Fibroblast of skin of left biceps (primary cell): ENCODE measurements at regions not wholly inside any gene's neighbourhood (a gene's known extent, or its start where the extent isn't known, plus 50 kb on each side); places are given as distances from the start of the nearest gene placed in this dataset.

Experiments used
- DNase-seq, 2 experiments: peaks; one replicate each; pipeline ENCODE4 v3.0.0-alpha.2; 2013; ENCODE audit warnings: low read depth in 2 of 2

DNA sequence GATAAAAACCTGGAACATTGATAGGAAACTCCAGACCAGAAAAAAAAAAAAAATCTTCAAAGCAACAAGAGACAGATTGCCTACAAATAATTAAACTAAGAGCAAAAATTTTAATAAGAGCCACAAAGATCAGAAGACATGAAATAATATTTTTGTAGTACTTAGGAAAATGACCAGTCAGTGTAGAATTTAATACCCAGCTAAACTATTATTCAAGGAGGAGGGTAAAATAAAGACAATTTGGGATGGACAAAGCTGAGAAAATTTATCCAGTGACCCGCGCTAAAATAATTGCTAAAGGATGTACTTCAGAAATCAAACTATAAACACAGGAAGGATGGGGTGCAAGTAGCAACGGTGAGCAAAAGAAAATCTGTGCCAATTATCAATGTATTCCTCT lies 133.2 kb downstream of the AQP9 start:
- DNase-seq, result no peak

GRCh38 chr15:58273104-58273503 lies 134.9 kb downstream of the AQP9 start:
- DNase-seq, result no peak

DNA sequence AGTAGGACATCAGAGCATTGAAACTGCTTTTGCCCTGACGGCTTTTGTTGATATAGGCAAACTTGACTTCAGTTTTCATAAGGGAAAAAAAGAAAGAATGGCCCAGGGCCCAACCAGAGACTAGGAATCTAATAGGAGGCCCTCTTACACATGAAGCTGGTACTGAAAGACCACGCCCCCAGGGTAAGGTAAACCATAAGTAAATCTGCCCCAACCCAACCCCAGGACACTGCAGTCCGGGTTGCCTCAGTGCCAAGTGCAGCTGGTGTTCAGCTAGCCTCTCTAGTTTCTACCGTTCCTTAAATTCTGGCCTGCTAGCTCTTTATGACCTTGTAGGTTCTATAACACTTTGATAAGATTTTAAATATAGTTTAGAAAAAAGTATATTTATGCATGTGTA lies 136.7 kb downstream of the AQP9 start:
- DNase-seq, result no peak

- DNase-seq, result no peak
Measured at GRCh38 chr15:58275785-58276184, 137.6 kb downstream of the AQP9 start.

DNA sequence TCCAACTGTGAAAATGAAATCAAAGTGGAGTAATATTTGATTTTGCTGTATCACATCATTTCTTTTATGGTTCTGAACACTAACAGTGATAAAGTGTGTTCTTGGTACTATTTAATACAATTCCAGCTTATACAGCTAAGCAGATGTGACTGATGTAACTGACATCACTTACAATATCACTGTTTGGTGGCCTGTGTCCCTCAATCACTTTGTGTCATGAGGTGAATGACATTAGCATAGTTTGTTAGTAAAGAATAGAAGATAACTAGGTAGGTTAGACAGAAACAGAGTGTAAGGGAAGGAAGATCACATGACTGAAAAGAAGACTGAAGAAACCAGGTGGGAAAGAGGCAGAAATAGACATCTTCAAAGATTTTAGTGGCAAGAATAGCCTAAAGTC lies 138.7 kb downstream of the AQP9 start:
- DNase-seq, result no peak

DNA sequence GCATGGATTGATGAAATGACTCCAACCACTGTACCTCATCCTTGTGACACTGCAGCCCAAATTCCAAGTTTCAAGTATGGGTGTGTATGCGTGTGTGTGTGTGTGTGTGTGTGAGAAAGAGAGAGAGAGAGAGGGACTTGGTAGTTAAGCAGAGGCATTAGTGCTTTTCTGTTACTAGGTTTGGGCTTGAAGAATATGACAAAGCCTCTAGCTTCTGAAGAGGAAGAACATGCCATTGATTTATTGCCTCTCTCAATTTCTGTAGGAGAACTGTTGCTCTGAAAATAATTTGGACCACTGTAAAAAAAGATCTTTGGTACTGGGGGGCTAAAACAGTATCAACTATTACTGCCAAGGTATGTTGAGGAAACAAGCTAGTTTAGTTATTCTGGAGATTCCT lies 139.2 kb downstream of the AQP9 start:
- DNase-seq, result no peak

DNA sequence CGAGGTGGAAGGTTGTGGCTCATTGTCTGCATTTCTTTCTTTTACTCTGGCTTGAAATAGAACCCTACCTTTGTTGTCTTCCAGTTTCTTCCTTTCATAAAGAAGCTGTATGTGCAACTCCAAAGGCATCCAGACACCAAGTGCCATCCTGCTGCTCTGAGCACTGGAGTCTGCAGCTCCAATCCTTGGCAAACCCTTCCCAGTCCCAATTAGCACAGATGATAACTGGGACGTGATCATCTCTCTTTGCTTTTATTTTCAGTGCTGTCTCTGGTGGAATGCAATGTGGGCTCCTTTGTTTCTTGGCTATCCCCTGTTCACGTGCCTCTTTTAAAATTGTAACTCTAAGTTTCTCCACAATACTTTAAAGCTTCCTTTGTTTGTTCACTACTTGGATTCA lies 140.9 kb downstream of the AQP9 start:
- no peak for DNase-seq

GRCh38 chr15:58279654-58280053 lies 141.5 kb downstream of the AQP9 start:
- DNase-seq, result no peak

DNA sequence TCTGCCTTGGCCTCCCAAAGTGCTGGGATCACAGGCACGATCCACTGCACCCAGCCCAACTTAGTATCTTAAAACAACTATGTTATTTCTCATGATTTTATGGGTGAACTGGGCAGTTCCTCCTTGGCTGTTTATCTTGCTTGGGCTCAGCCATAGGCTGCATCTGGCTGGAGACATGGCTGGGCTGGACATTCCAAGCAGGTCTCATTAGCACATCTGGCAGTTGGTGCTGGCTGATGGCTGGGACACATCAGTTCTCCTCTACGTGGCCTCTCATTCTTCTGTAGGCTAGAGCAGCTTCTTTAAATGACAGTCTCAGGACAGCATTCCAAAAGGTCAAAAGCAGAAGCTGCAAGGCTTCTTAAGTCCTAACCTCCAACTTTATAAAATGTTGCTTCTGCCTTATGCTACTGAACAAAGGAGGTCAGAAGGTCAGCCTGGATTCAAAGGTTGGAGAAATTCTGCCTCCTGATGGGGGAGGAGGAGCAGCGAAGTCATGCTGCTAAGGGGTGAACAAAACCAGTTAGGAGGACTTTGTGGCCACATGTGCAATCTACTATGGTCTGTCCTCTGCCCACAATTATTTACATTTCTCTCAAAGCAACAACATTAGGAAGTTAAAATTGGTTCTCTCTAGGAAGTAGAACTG lies 144.0 kb downstream of the AQP9 start:
- DNase-seq, result no peak

- DNase-seq, result no peak
Measured at GRCh38 chr15:58283302-58283701, 145.1 kb downstream of the AQP9 start.

- DNase-seq, result no peak
Measured at GRCh38 chr15:58284293-58284692, 146.1 kb downstream of the AQP9 start.

DNA sequence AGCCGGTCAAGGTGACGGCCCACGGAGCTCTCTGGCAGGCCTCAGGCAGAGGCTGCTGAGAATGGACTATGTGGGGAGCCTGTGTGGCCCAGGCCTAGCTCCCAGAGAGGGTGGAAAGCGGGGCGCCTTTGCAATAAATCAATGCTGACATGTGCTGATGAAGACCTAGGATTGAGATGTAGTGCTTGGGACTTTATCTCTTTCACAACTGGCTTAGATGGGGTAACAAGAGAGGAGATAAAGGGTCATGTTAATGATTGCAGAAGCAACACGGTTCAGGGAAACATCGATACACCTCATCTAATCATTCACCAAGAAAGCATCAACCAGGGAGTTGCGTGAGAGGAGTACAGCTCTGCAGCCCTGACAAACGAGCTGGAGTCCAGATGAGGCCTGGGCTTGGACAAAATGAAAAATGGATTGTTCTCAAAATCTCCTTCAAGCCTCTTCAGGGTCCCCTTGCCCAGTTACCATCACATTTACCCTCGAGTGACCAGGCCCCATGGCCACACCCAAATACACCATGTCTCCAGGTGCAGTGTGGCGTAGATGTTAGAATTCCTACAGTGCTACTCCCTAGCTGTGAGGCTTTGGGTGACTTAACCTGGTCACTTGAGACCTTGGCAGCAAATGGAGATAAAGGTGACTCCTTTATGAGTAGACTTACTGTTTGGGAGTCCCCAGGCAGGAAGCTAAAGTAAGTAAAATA lies 146.4 kb upstream of the LIPC start:
- no peak for DNase-seq

DNA sequence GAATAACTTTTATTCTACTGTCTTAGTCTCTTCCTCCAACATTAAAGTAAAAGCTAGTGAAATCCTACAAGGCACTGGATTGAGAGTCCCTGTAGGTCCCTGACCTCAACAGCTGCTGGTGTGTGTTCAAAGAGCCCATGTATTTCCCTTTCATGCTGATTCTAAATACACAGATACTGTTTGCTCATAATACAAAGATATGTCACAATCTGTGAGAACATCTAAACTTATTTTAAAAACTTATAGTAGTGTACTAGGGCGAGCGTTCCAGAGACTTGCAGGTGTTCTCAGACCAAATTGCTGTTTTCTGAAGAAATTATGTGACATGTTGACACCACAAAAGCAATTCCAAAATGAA lies 145.9 kb upstream of the LIPC start:
- no peak for DNase-seq

GRCh38 chr15:58286523-58286922 lies 145.3 kb upstream of the LIPC start:
- DNase-seq, result no peak

DNA sequence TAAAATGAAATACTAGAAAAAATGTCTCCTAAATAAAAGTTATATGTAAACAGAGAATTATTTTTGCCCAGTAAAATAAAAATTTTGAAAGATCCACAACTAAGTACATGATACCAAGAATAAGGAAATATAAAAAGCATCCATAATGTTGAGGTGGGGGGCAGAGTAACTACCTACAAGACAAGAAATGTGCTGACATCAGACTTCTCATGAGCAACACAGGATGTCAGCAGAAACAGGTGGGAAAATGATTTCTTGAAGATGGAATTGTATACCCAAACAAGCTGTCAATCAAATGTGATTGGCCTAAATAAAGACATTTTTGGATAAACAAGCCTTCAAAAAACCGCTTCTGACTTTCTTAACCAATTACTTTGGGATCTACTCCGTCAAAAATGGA lies 143.9 kb upstream of the LIPC start:
- DNase-seq, result no peak

- DNase-seq, result no peak
Measured at GRCh38 chr15:58288592-58288991, 143.2 kb upstream of the LIPC start.

DNA sequence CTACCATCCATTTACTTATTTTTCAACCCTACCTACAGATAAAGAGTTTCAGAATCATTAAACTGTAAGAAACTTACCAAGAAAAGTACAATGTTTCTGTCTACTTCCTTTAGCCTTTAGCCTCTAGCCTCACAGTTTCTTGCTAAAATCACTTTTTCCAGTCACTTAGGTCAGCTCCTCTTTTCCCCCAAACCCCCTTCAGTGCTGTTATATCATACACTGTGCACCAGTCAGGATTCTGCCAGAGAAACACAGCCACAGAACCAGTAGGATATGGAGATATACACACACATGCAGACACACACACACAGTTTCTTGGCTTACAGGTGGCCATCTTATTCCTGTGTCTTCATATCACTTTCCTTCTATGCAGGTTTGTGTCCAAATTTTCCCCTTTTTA lies 139.9 kb upstream of the LIPC start:
- DNase-seq, result no peak

DNA sequence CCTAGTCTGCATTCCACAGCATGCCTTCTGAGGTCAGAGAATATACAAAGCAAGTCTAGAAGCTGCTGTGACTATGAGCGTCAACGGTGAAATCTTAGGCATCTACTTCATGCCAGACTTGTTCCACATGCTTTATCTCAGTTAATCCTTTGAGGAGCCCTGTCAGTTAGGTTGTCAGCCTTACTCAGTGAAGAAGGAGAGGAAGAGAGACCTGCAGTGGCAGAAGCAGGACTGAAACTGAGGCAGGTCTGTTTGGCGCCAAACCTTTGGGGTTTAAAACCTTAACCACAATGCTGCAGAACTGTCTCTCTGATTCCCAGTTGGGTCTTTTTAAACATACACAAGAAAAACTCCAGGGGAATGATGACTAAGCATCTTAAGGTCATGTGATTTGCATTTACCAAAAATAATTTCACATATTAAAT lies 139.0 kb upstream of the LIPC start:
- no peak for DNase-seq

GRCh38 chr15:58293622-58294550 lies 137.9 kb upstream of the LIPC start:
- no peak for DNase-seq

DNA sequence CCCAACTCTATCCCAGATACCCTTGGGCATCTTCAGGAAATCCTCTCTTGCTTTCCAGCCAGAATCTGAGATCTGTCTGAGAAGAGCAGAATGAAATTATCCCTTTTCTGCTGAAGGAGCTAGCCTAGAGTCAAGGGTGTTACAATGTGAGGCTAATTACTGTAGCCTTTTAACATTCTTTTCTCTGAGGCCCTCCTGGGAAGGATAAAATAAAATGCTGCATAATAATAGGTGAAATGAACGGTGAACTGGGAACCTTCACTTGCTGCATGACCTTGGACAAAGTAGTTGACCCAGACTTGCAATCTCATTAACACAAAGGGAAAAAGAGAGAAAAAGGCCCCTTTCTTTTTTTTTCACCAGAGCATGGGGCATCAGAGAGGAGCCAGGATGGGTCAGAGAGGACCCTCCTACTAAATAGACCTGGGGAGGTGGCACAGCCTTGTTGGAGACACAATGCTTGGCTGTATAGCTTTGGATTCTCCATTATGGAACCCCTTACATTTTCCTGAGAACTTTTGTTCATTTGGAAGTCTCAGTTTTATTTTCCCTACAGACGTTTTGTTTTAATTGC lies 137.0 kb upstream of the LIPC start:
- DNase-seq, result no peak

- DNase-seq, result no peak
Measured at GRCh38 chr15:58295637-58296215, 136.1 kb upstream of the LIPC start.

DNA sequence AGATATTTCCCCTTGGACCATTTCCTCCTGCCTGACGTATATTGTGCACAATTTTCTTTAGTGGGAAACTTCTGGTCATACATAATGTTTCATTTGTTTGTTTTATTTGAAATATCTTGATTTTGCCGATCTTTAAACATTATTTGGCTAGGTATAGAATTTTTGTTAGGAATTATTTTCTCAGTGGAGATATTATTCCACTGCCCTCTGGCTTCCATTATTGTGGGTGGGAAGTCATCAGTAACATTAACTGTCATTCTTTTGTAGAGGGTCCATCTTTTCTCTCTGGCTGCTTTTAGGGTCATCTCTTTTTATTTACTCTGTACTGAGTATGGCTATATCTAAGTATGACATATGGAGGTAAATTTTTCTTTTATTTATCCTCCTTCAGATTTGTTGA lies 135.5 kb upstream of the LIPC start:
- DNase-seq, result no peak
